GM21390 (cell line): ENCODE measurements at regions not wholly inside any gene's neighbourhood (a gene's known extent, or its start where the extent isn't known, plus 50 kb on each side); places are given as distances from the start of the nearest gene placed in this dataset.
"Not testable (repeated sequence)": the region's sequence is repeated elsewhere in the genome, so short reads cannot be mapped to it uniquely, and the experiment has no call there.

ENCODE experiments used
- ATAC-seq: cut with Tn5 transposase; IDR thresholded peaks from one replicate; pipeline ENCODE4 v1.9.1; 2021; ENCODE audit not compliant: unreplicated experiment

GRCh38 chr5:63228154-63228553, 649.5 kb downstream of the LRRC70 start:
- ATAC-seq = no peak

GRCh38 chr5:63220244-63220643, 641.6 kb downstream of the LRRC70 start:
- no peak for ATAC-seq

- ATAC-seq = no peak
These were observed 638.8 kb downstream of the LRRC70 start for GRCh38 chr5:63217422-63217821.

GRCh38 chr5:63213256-63213655, 634.6 kb downstream of the LRRC70 start:
- ATAC-seq = no peak

- ATAC-seq = no peak
These were observed 633.0 kb downstream of the LRRC70 start for GRCh38 chr5:63211448-63212132.

- no peak for ATAC-seq
These were observed 627.4 kb downstream of the LRRC70 start for GRCh38 chr5:63205976-63206375.

- ATAC-seq = no peak
These were observed 623.1 kb downstream of the LRRC70 start for GRCh38 chr5:63201738-63202137.

- ATAC-seq = no peak
These were observed 615.5 kb downstream of the LRRC70 start for GRCh38 chr5:63194126-63194525.

- not testable (repeated sequence) for ATAC-seq
These were observed 601.6 kb downstream of the LRRC70 start for GRCh38 chr5:63180190-63180589.

- ATAC-seq = no peak
These were observed 597.2 kb downstream of the LRRC70 start for GRCh38 chr5:63175850-63176249.

- ATAC-seq = no peak
These were observed 591.9 kb downstream of the LRRC70 start for GRCh38 chr5:63170486-63170885.

- no peak for ATAC-seq
These were observed 586.4 kb downstream of the LRRC70 start for GRCh38 chr5:63164838-63165535.

GRCh38 chr5:63164339-63164738, 585.7 kb downstream of the LRRC70 start:
- ATAC-seq = no peak

GRCh38 chr5:63155310-63155631, 576.7 kb downstream of the LRRC70 start:
- no peak for ATAC-seq

GRCh38 chr5:63154476-63155309, 576.1 kb downstream of the LRRC70 start:
- no peak for ATAC-seq

GRCh38 chr5:63152871-63153270, 574.3 kb downstream of the LRRC70 start:
- no peak for ATAC-seq

GRCh38 chr5:63145167-63145566, 566.5 kb downstream of the LRRC70 start:
- ATAC-seq = no peak

GRCh38 chr5:63141591-63141990, 563.0 kb downstream of the LRRC70 start:
- no peak for ATAC-seq

- ATAC-seq = no peak
These were observed 556.7 kb downstream of the LRRC70 start for GRCh38 chr5:63135291-63135690.

GRCh38 chr5:63131626-63132285, 553.1 kb downstream of the LRRC70 start:
- no peak for ATAC-seq

- ATAC-seq = no peak
These were observed 550.1 kb downstream of the LRRC70 start for GRCh38 chr5:63128761-63129160.
